CD4-positive, alpha-beta memory T cell (primary cell): ENCODE measurements at regions not wholly inside any gene's neighbourhood (a gene's known extent, or its start where the extent isn't known, plus 50 kb on each side); places are given as distances from the start of the nearest gene placed in this dataset.
"Not testable (repeated sequence)": the region's sequence is repeated elsewhere in the genome, so short reads cannot be mapped to it uniquely, and the experiment has no call there.

ENCODE experiments used
- CTCF ChIA-PET: fragments of 350-600 bp; sonication (Branson Sonifier 250); formaldehyde crosslinking; loops from one replicate; lab custom pipeline; 2021; ENCODE audit warnings: inconsistent platforms; ENCODE audit not compliant: partially characterized antibody; lab: Charles Lee
- POLR2A ChIA-PET: fragments of 350-600 bp; sonication (Branson Sonifier 250); formaldehyde crosslinking; loops from one replicate; lab custom pipeline; 2021; ENCODE audit not compliant: partially characterized antibody; lab: Charles Lee
- DNase-seq, 5 donors: peaks; one replicate each; pipeline versions ENCODE4 v3.0.0 to v3.0.0-alpha.2; 2020 to 2022; ENCODE audit warnings: mixed read lengths in 1 of 5
- H3K27ac ChIP-seq: one replicate; pipeline ENCODE4 v1.7.0; 2013; ENCODE audit warnings: low read depth, low read length
- H3K27me3 ChIP-seq: 2 replicates; pipeline ENCODE4 v1.7.0; 2013; ENCODE audit warnings: mild to moderate bottlenecking, low read length, moderate library complexity; ENCODE audit not compliant: insufficient read depth
- H3K36me3 ChIP-seq: 2 replicates; pipeline ENCODE4 v1.7.0; 2013; ENCODE audit warnings: mild to moderate bottlenecking, low read length, moderate library complexity; ENCODE audit not compliant: insufficient read depth
- H3K4me1 ChIP-seq: 2 replicates; pipeline ENCODE4 v1.7.0; 2013; ENCODE audit warnings: mild to moderate bottlenecking, low read length, moderate library complexity; ENCODE audit not compliant: insufficient read depth
- H3K4me3 ChIP-seq, 2 donors: one replicate each; pipeline ENCODE4 v1.7.0; 2013; ENCODE audit warnings: low read length in 2 of 2, mild to moderate bottlenecking in 1 of 2
- H3K9me3 ChIP-seq, 2 donors: one replicate each; pipeline ENCODE4 v1.7.0; 2013; ENCODE audit warnings: low read length in 2 of 2, control low read depth in 1 of 2; ENCODE audit not compliant: control insufficient read depth in 1 of 2
- H3K27ac Mint-ChIP-seq, 7 donors: one replicate each; pipeline ENCODE4 v1.8.0; 2020 to 2021; ENCODE audit warnings: mixed read lengths in 7 of 7, mild to moderate bottlenecking in 6 of 7, inconsistent platforms in 3 of 7, moderate library complexity in 3 of 7
- H3K27me3 Mint-ChIP-seq, 2 donors: one replicate each; pipeline ENCODE4 v1.8.0; 2020 to 2021; ENCODE audit warnings: mixed read lengths in 2 of 2
- H3K36me3 Mint-ChIP-seq, 2 donors: one replicate each; pipeline ENCODE4 v1.8.0; 2020 to 2021; ENCODE audit warnings: mixed read lengths in 2 of 2, inconsistent platforms in 1 of 2, mild to moderate bottlenecking in 1 of 2
- H3K4me1 Mint-ChIP-seq, 4 donors: one replicate each; pipeline ENCODE4 v1.8.0; 2020 to 2021; ENCODE audit warnings: mixed read lengths in 4 of 4, mild to moderate bottlenecking in 1 of 4
- H3K4me3 Mint-ChIP-seq, 8 donors: one replicate each; pipeline ENCODE4 v1.8.0; 2020 to 2021; ENCODE audit warnings: mixed read lengths in 8 of 8, mild to moderate bottlenecking in 7 of 8, moderate library complexity in 6 of 8, inconsistent platforms in 3 of 8
- H3K9me3 Mint-ChIP-seq, 8 donors: one replicate each; pipeline ENCODE4 v1.8.0; 2020 to 2021; ENCODE audit warnings: mixed read lengths in 8 of 8, mild to moderate bottlenecking in 5 of 8, inconsistent platforms in 3 of 8, moderate library complexity in 1 of 8
- intact Hi-C: fragments of 100-400 bp; cut with micrococcal nuclease; formaldehyde crosslinking; loops from one replicate; pipeline ENCODE4 v1.15.1; 2023

- DNase-seq, H3K27me3 Mint-ChIP-seq, H3K4me3 Mint-ChIP-seq, H3K4me3 ChIP-seq, intact Hi-C loops, H3K27ac ChIP-seq, H3K9me3 ChIP-seq, H3K36me3 Mint-ChIP-seq, CTCF ChIA-PET, H3K27me3 ChIP-seq, H3K36me3 ChIP-seq, H3K4me1 ChIP-seq, POLR2A ChIA-PET, H3K4me1 Mint-ChIP-seq, H3K27ac Mint-ChIP-seq: not testable (repeated sequence)
- peaks cover 0 to 11% (median 3%) of the 10 kb centered on the region in 8 donors for H3K9me3 Mint-ChIP-seq
These were observed 565.3 kb upstream of the GOLIM4 start for GRCh38 chr3:168660879-168661657.

- ChIA-PET CTCF (no interaction called here), POLR2A (no interaction called here)
- Mint-ChIP-seq H3K4me3 (no peak overlapping the region), H3K36me3 (no peaks in the 10 kb centered on the region), H3K27ac (no peak overlapping the region), H3K4me1 (no peaks in the 10 kb centered on the region), H3K9me3 (peaks cover 0 to 11% (median 3%) of the 10 kb centered on the region in 8 donors), H3K27me3 (no peaks in the 10 kb centered on the region)
- no peak for DNase-seq
- Histone ChIP-seq H3K27me3 (no peaks in the 10 kb centered on the region), H3K4me1 (no peaks in the 10 kb centered on the region), H3K4me3 (no peak overlapping the region), H3K36me3 (no peaks in the 10 kb centered on the region), H3K9me3 (no peaks in the 10 kb centered on the region), H3K27ac (no peak overlapping the region)
- intact Hi-C loops = no loop called here
These were observed 563.3 kb upstream of the GOLIM4 start for GRCh38 chr3:168659015-168659414.

GRCh38 chr3:168655611-168656010, 559.9 kb upstream of the GOLIM4 start:
- ChIA-PET POLR2A (no interaction called here), CTCF (no interaction called here)
- DNase-seq = no peak
- Mint-ChIP-seq H3K27me3 (no peaks in the 10 kb centered on the region), H3K9me3 (peaks cover 0 to 8% (median 2%) of the 10 kb centered on the region in 8 donors), H3K36me3 (no peaks in the 10 kb centered on the region), H3K27ac (no peak overlapping the region), H3K4me3 (no peak overlapping the region), H3K4me1 (no peaks in the 10 kb centered on the region)
- Histone ChIP-seq H3K9me3 (no peaks in the 10 kb centered on the region), H3K4me1 (no peaks in the 10 kb centered on the region), H3K36me3 (no peaks in the 10 kb centered on the region), H3K27ac (no peak overlapping the region), H3K4me3 (no peak overlapping the region), H3K27me3 (no peaks in the 10 kb centered on the region)
- intact Hi-C loops = no loop called here

- H3K4me1 ChIP-seq = no peaks in the 10 kb centered on the region
- H3K36me3 ChIP-seq = no peaks in the 10 kb centered on the region
- H3K27ac Mint-ChIP-seq = no peak overlapping the region
- ChIA-PET CTCF (no interaction called here), POLR2A (no interaction called here)
- H3K27ac ChIP-seq = no peak overlapping the region
- no peak overlapping the region for H3K4me3 ChIP-seq
- H3K9me3 ChIP-seq = no peaks in the 10 kb centered on the region
- H3K4me1 Mint-ChIP-seq = no peaks in the 10 kb centered on the region
- H3K4me3 Mint-ChIP-seq = no peak overlapping the region
- no peaks in the 10 kb centered on the region for H3K36me3 Mint-ChIP-seq
- no peaks in the 10 kb centered on the region for H3K27me3 Mint-ChIP-seq
- no peak for DNase-seq
- H3K9me3 Mint-ChIP-seq = peaks cover 0 to 7% (median 3%) of the 10 kb centered on the region in 8 donors
- intact Hi-C loops = no loop called here
- H3K27me3 ChIP-seq = no peaks in the 10 kb centered on the region
These were observed 559.0 kb upstream of the GOLIM4 start for GRCh38 chr3:168654700-168655099.

GRCh38 chr3:168653255-168653654, 557.5 kb upstream of the GOLIM4 start:
- no peak overlapping the region for H3K27ac ChIP-seq
- ChIA-PET POLR2A (no interaction called here), CTCF (no interaction called here)
- no peaks in the 10 kb centered on the region for H3K9me3 ChIP-seq
- H3K4me1 ChIP-seq = no peaks in the 10 kb centered on the region
- Mint-ChIP-seq H3K27ac (no peak overlapping the region), H3K4me1 (no peaks in the 10 kb centered on the region), H3K36me3 (no peaks in the 10 kb centered on the region), H3K4me3 (no peak overlapping the region), H3K27me3 (no peaks in the 10 kb centered on the region), H3K9me3 (peaks cover 0 to 5% (median 0%) of the 10 kb centered on the region in 8 donors)
- intact Hi-C loops = no loop called here
- H3K36me3 ChIP-seq = no peaks in the 10 kb centered on the region
- no peak for DNase-seq
- no peaks in the 10 kb centered on the region for H3K27me3 ChIP-seq
- no peak overlapping the region for H3K4me3 ChIP-seq

GRCh38 chr3:168648321-168648720, 552.6 kb upstream of the GOLIM4 start:
- H3K27me3 Mint-ChIP-seq = no peaks in the 10 kb centered on the region
- Histone ChIP-seq H3K4me1 (no peaks in the 10 kb centered on the region), H3K27me3 (no peaks in the 10 kb centered on the region), H3K36me3 (no peaks in the 10 kb centered on the region), H3K27ac (no peak overlapping the region), H3K4me3 (no peak overlapping the region), H3K9me3 (no peaks in the 10 kb centered on the region)
- no peaks in the 10 kb centered on the region for H3K4me1 Mint-ChIP-seq
- DNase-seq = no peak
- H3K9me3 Mint-ChIP-seq = peaks cover 0 to 5% (median 2%) of the 10 kb centered on the region in 8 donors
- H3K4me3 Mint-ChIP-seq = no peak overlapping the region
- ChIA-PET POLR2A (no interaction called here), CTCF (no interaction called here)
- no peak overlapping the region for H3K27ac Mint-ChIP-seq
- intact Hi-C loops = no loop called here
- H3K36me3 Mint-ChIP-seq = no peaks in the 10 kb centered on the region

- no peaks in the 10 kb centered on the region for H3K27me3 Mint-ChIP-seq
- intact Hi-C loops = no loop called here
- no peak overlapping the region for H3K27ac Mint-ChIP-seq
- H3K4me1 Mint-ChIP-seq = no peaks in the 10 kb centered on the region
- no peaks in the 10 kb centered on the region for H3K36me3 Mint-ChIP-seq
- DNase-seq = no peak
- POLR2A ChIA-PET = no interaction called here
- no peaks in the 10 kb centered on the region for H3K27me3 ChIP-seq
- H3K4me3 Mint-ChIP-seq = no peak overlapping the region
- H3K4me3 ChIP-seq = no peak overlapping the region
- H3K36me3 ChIP-seq = no peaks in the 10 kb centered on the region
- no peak overlapping the region for H3K27ac ChIP-seq
- no peaks in the 10 kb centered on the region for H3K4me1 ChIP-seq
- CTCF ChIA-PET = no interaction called here
- H3K9me3 Mint-ChIP-seq = peaks cover 0 to 5% (median 2%) of the 10 kb centered on the region in 8 donors
- no peaks in the 10 kb centered on the region for H3K9me3 ChIP-seq
These were observed 551.9 kb upstream of the GOLIM4 start for GRCh38 chr3:168647582-168647981.
